HG03159 (cell line): ENCODE measurements at regions not wholly inside any gene's neighbourhood (a gene's known extent, or its start where the extent isn't known, plus 50 kb on each side); places are given as distances from the start of the nearest gene placed in this dataset.

Experiments
- ATAC-seq: cut with Tn5 transposase; IDR thresholded peaks from one replicate; pipeline ENCODE4 v1.9.1; 2021; ENCODE audit warnings: mild to moderate bottlenecking, moderate library complexity; ENCODE audit not compliant: unreplicated experiment

GRCh38 chr2:186431306-186431705, 54.8 kb upstream of the ZC3H15 start:
- ATAC-seq = no peak

GRCh38 chr2:186433040-186433439, 53.0 kb upstream of the ZC3H15 start:
- ATAC-seq = no peak

GRCh38 chr2:186433777-186434432, 52.2 kb upstream of the ZC3H15 start:
- ATAC-seq = no peak
